ENCODE measurements at regions not wholly inside any gene's neighbourhood (a gene's known extent, or its start where the extent isn't known, plus 50 kb on each side); places are given as distances from the start of the nearest gene placed in this dataset.

DNA sequence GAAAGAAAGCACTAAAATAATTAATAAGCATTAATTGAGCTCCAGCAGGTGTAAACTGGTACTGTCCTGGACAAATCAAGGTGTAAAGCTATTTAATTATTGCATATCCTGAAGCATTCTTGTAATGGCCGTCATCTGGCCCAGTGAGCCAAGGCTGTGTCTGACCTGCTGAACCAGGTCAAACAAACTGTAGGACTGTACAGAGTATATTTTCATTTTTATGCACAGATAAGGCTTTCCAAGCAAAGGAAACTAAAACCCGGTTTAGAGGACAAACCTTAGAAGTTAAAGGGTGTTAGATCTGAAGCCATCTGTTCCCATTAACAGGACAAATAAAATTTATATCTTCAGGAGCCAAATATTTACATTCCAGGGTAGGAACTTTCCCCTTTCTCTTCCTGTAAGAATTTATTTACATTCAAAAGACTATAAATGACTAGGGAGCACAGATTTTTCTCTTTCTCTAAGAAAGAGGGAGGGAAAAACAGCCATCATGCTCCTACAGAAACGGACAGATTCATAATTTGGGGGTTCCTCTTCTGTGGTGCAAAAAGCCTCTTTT is 69.8 kb downstream of the ESM1 start:
- no TSS peak for BruUV-seq (replicated peaks)
- no peak overlapping the region for H2AFZ ChIP-seq (ENCODE audit: low read length)
- DNase-seq (ENCODE audit: low spot score): no peak
- H3K4me3 ChIP-seq (ENCODE audit: low read depth, low read length, poor library complexity, severe bottlenecking): no peak overlapping the region
- H4K20me1 ChIP-seq (ENCODE audit: insufficient read depth, low read length): no peaks in the 10 kb centered on the region
- H3K9me2 ChIP-seq (ENCODE audit: insufficient read depth, low read length): no peaks in the 10 kb centered on the region
- ChIA-PET POLR2A (interaction anchor here (0.5 kb wide), 1 partner anchor 93 kb away, joined by 3 read pairs; no protein-coding TSS in a partner anchor), CTCF (ENCODE audit: unreplicated experiment) (no interaction called here)
- no peaks in the 10 kb centered on the region for H3K79me2 ChIP-seq (ENCODE audit: insufficient read depth, low read depth, low read length)
- no peak for TF ChIP-seq EZH2phosphoT487 (IDR thresholded peaks at IDR 0.05; ENCODE audit: borderline replicate concordance, low read depth, low read length)
- TF ChIP-seq, protein P1, sequence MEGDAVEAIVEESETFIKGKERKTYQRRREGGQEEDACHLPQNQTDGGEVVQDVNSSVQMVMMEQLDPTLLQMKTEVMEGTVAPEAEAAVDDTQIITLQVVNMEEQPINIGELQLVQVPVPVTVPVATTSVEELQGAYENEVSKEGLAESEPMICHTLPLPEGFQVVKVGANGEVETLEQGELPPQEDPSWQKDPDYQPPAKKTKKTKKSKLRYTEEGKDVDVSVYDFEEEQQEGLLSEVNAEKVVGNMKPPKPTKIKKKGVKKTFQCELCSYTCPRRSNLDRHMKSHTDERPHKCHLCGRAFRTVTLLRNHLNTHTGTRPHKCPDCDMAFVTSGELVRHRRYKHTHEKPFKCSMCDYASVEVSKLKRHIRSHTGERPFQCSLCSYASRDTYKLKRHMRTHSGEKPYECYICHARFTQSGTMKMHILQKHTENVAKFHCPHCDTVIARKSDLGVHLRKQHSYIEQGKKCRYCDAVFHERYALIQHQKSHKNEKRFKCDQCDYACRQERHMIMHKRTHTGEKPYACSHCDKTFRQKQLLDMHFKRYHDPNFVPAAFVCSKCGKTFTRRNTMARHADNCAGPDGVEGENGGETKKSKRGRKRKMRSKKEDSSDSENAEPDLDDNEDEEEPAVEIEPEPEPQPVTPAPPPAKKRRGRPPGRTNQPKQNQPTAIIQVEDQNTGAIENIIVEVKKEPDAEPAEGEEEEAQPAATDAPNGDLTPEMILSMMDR (conservative IDR thresholded peaks at IDR 0.05; ENCODE audit: low read length): no peak
- no peak overlapping the region for H3K27ac ChIP-seq (ENCODE audit: low read depth, low read length, poor library complexity, severe bottlenecking)
- no peaks in the 10 kb centered on the region for H3K36me3 ChIP-seq (ENCODE audit: insufficient read depth, low read length)
- H3K9me3 ChIP-seq (ENCODE audit: low read length): no peaks in the 10 kb centered on the region
- intact Hi-C loops (cut with micrococcal nuclease; ENCODE audit: unreplicated experiment): no loop called here
- no peaks in the 10 kb centered on the region for H3K4me1 ChIP-seq (ENCODE audit: insufficient read depth, low read length, poor library complexity, severe bottlenecking)
- H3K4me2 ChIP-seq (ENCODE audit: low read length): no peak overlapping the region

DNA sequence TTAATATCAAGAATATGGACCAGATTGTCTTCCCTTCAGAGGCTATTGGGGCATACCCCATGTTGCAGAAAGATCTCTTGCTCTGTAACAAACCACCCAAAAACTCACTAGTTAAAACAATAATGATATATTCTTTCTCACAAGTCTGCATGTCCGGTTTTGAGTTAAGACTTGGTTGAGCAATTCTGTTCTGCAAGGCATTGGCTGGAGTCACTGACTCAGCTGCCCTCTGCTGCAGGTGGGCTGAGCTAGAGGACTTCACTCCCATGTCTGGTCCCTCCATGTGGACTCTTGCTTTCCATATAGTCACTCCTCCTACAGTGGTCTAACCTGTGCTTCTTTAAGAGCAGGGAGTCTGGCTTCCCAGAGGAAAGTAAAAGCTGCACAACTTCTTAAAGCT is 73.4 kb downstream of the ESM1 start:
- Histone ChIP-seq H3K9me2 (ENCODE audit: insufficient read depth, low read length) (no peaks in the 10 kb centered on the region), H3K9me3 (ENCODE audit: low read length) (no peaks in the 10 kb centered on the region), H3K79me2 (ENCODE audit: insufficient read depth, low read depth, low read length) (no peaks in the 10 kb centered on the region), H3K36me3 (ENCODE audit: insufficient read depth, low read length) (no peaks in the 10 kb centered on the region), H4K20me1 (ENCODE audit: insufficient read depth, low read length) (no peaks in the 10 kb centered on the region), H3K4me3 (ENCODE audit: low read depth, low read length, poor library complexity, severe bottlenecking) (no peak overlapping the region), H3K4me1 (ENCODE audit: insufficient read depth, low read length, poor library complexity, severe bottlenecking) (no peaks in the 10 kb centered on the region), H3K27ac (ENCODE audit: low read depth, low read length, poor library complexity, severe bottlenecking) (no peak overlapping the region), H2AFZ (ENCODE audit: low read length) (no peak overlapping the region), H3K4me2 (ENCODE audit: low read length) (no peak overlapping the region)
- CTCF ChIA-PET (ENCODE audit: unreplicated experiment): no interaction called here
- TF ChIP-seq EZH2phosphoT487 (IDR thresholded peaks at IDR 0.05; ENCODE audit: borderline replicate concordance, low read depth, low read length): no peak
- TF ChIP-seq, protein P1 (conservative IDR thresholded peaks at IDR 0.05; ENCODE audit: low read length): no peak
- no peak for DNase-seq (ENCODE audit: low spot score)
- POLR2A ChIA-PET: interaction anchor here (0.6 kb wide), 2 partner anchors 377 to 494 kb away, joined by 3 read pairs; no protein-coding TSS in a partner anchor
- no TSS peak for BruUV-seq (replicated peaks)
- intact Hi-C loops (cut with micrococcal nuclease; ENCODE audit: unreplicated experiment): no loop called here

DNA sequence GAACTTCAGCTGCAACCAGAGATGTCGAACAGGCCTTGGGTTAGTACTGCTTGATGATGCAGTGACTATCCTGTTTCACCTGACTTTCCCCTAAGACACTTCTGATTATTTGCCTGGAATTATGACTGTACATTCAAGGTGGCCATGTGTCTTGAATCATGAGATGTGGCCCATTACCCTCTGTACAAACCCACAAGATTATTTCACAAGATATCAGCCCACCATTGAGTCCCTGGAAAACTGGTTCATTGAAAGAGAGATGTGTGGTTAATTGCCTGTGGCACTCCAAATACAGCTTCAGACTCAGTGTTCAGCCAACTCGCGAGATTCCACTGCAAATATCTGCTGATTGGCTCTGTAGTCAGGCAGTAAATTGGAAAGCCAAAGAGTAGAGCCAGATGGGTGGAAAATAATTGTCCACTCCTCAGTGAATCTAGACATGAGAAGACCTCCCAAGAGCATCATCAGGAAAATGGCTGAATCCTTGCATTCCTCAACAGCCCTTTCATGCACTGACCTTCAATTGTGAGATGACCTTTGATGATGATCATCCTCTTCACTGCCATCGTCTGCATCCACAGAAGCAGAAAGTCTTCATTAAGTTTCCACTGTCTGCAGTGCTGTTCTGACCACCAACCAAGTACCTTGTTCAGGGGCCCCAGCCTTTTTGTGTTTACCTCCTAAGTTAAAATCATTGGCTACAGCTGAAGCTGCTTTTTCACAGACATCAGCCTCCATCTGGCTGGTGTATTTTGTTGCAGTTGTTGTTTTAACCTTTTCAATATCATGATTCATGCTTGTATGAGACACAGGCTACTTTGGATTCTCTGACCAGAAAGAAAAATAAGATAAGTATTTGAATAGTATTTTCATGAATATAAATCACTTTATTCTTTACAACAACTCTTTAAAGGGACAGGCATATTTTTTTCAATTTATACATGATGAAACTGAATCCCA is 75.2 kb downstream of the ESM1 start:
- ChIA-PET POLR2A (no interaction called here), CTCF (ENCODE audit: unreplicated experiment) (no interaction called here)
- Histone ChIP-seq H3K36me3 (ENCODE audit: insufficient read depth, low read length) (no peaks in the 10 kb centered on the region), H3K79me2 (ENCODE audit: insufficient read depth, low read depth, low read length) (no peaks in the 10 kb centered on the region), H3K9me3 (ENCODE audit: low read length) (no peaks in the 10 kb centered on the region), H4K20me1 (ENCODE audit: insufficient read depth, low read length) (no peaks in the 10 kb centered on the region), H3K4me1 (ENCODE audit: insufficient read depth, low read length, poor library complexity, severe bottlenecking) (no peaks in the 10 kb centered on the region), H2AFZ (ENCODE audit: low read length) (no peak overlapping the region), H3K9me2 (ENCODE audit: insufficient read depth, low read length) (no peaks in the 10 kb centered on the region), H3K27ac (ENCODE audit: low read depth, low read length, poor library complexity, severe bottlenecking) (no peak overlapping the region), H3K4me3 (ENCODE audit: low read depth, low read length, poor library complexity, severe bottlenecking) (no peak overlapping the region), H3K4me2 (ENCODE audit: low read length) (no peak overlapping the region)
- DNase-seq (ENCODE audit: low spot score): no peak
- BruUV-seq (replicated peaks): no TSS peak
- no peak for TF ChIP-seq EZH2phosphoT487 (IDR thresholded peaks at IDR 0.05; ENCODE audit: borderline replicate concordance, low read depth, low read length)
- TF ChIP-seq, protein P1 (conservative IDR thresholded peaks at IDR 0.05; ENCODE audit: low read length): no peak
- intact Hi-C loops (cut with micrococcal nuclease; ENCODE audit: unreplicated experiment): no loop called here
